HG02885 (cell line): ENCODE measurements at regions not wholly inside any gene's neighbourhood (a gene's known extent, or its start where the extent isn't known, plus 50 kb on each side); places are given as distances from the start of the nearest gene placed in this dataset.
"Not testable (repeated sequence)": the region's sequence is repeated elsewhere in the genome, so short reads cannot be mapped to it uniquely, and the experiment has no call there.

Source experiments
- ATAC-seq: cut with Tn5 transposase; IDR thresholded peaks from one replicate; pipeline ENCODE4 v1.9.1; 2021; ENCODE audit warnings: mild to moderate bottlenecking; ENCODE audit not compliant: unreplicated experiment, poor library complexity

GRCh38 chr11:11220786-11221185, 132.3 kb downstream of the CSNK2A3 start:
- ATAC-seq, result no peak

- ATAC-seq, result no peak
Measured at GRCh38 chr11:11218629-11218986, 134.4 kb downstream of the CSNK2A3 start.

DNA sequence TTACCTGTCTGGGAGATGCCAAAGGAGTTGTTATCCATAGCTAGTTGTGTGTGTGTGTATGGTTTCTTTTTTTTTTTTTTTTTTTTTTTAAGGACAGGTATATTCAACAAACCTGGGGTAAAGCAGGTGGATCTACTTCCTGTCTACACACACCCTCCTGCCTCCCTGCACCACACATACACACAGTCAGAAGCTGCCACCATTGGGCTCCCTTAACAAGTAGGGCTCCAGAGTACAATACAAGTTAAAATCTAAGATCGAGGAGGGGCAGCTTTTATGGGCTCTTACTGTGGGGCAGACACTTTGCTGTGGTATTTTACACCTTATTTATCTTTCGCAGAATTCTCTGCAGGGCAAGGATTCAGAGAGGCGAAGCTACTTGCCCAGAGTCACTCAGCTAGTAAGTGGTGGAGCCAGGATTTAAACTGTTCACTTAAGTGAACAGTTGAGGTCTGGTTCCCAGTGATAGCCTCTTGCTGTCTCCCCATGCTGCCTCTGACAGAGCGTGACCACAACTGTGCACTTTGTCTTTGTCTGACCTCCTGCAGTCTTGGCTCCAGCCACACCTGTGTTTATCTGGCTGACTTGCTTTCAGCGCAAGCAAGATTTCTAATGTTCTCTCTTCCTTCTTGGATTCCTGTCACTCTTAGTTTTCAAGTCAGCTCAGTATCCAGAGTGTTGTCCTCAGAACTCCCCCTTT, 135.0 kb downstream of the CSNK2A3 start:
- no peak for ATAC-seq

DNA sequence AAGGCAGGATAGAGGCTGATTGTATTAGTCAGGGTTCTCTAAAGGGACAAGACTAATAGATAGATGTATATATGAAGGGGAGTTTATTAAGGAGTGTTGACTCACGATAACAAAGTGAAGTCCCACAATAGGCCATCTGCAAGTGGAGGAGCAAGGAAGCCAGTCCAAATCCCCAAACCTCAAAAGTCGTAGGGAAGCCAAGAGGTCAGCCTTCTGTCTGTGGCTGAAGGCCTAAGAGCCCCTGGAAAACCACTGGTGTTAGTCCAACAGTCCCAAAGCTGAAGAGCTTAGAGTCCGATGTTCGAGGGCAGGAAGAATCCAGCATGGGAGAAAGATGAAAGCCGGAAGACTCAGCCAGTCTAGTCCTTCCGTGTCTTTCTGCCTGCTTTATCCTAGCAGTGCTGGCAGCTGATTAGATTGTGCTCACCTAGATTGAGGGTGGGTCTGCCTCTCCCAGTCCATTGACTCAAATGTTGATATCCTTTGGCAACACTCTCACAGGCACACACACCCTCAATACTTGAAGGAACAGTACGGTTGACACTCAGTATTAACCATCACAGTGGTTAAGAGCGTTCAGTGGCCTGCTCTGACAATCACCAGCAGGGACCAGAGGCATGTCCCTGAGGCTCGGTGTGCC, 135.6 kb downstream of the CSNK2A3 start:
- no peak for ATAC-seq

DNA sequence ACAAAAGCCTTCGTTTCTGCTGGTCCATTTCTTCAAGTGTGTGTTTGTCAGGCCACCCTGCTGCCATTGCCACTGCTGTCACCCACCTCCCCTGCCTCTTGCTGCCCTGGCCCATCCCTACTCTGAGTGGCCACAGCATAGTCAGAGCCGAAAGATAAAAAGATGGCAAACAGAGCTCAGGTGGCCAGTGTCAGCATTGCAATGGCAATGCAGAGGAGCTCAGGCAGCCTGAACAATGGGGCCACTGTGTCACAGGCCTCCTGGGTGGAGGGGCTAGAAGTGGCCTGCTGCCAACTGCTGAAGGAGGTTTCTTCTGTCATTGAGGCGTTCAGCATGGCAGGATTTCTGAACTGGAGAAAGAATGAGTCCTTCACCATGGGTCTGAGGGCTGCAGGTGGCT, 137.1 kb downstream of the CSNK2A3 start:
- ATAC-seq, result no peak

- no peak for ATAC-seq
Measured at GRCh38 chr11:11215058-11215815, 137.8 kb downstream of the CSNK2A3 start.

DNA sequence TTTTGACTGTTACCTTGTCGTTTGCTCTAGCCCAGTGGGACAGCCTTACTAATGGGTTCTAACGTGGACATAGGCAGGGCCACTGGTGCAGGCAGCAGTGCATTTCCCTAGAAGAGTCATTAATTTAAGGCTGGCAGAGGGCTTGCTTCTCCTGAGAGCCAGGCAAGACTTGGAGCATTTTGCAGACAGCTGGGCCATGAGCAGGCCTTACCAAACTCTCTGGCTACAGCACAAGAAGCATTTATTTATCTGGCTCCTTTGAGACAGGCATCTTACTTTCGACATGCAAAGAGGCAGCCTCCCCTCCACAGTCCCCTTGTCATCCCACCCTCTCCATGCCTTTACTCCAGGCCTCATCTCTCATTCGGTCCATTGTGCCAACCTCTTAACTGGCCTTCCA, 139.9 kb downstream of the CSNK2A3 start:
- no peak for ATAC-seq

DNA sequence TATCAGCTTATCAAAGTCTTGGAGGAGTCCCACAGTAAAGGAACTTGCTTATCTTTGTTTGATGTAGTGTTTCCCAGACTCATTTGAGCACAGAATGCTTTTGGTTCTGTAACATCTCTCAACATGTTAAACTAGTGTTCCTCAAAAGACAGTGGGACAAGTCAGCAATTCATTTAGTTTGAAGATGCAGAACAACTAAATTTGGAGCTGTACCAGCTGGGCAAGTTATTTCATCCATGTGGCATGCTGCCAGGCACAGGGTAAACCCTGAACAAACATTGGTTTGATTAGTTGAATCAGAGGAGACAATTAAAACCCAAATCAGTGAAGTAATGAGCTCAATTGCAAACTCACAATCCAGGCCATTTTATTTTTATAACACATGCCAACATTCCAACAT, 141.2 kb downstream of the CSNK2A3 start:
- ATAC-seq, result no peak

DNA sequence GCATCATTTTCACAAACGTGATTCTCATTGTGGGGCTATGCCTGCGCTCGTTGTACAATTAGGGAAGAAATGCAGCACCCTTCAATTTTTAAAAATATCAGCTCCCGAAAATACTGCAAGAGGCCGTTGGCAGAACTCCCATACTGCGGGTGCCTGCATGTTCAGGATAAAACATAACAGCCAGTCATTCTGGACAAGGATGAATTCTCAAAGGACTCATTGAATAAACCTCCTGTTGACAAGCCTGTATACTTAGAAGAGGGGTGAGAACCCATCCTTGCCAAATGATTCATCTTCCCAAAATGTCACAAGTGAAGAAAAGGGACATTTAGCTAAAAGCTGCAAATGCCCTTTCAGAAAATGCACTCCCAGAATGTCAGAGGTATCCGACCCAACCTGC, 141.9 kb downstream of the CSNK2A3 start:
- ATAC-seq, result no peak

GRCh38 chr11:11210446-11210845, 142.6 kb downstream of the CSNK2A3 start:
- no peak for ATAC-seq

- no peak for ATAC-seq
Measured at GRCh38 chr11:11209967-11210366, 143.1 kb downstream of the CSNK2A3 start.

DNA sequence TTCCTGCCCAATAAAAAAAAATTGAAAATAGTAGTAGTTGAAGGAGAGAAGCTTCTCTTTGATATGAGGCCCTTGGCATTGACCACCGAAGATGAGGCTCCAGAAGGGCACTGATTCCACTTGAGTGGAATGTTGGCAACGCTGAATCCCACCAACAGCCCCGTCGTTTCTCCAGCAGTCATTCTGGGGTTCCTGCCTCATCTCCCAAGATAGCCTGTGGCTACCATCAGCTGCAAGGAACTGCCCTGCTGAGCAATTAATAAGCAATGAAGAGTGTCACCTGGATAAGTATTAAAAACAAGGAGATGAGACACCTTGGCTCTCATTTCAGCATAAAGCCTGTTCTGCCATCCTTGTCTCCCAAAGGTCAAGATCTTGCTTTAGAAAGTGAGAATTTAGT, 144.1 kb downstream of the CSNK2A3 start:
- no peak for ATAC-seq

- ATAC-seq, result no peak
Measured at GRCh38 chr11:11207428-11207827, 145.6 kb downstream of the CSNK2A3 start.

GRCh38 chr11:11206484-11206883, 146.6 kb downstream of the CSNK2A3 start:
- ATAC-seq, result no peak

GRCh38 chr11:11202885-11203284, 150.2 kb downstream of the CSNK2A3 start:
- no peak for ATAC-seq

GRCh38 chr11:11201302-11201701, 151.7 kb downstream of the CSNK2A3 start:
- ATAC-seq, result not testable (repeated sequence)

DNA sequence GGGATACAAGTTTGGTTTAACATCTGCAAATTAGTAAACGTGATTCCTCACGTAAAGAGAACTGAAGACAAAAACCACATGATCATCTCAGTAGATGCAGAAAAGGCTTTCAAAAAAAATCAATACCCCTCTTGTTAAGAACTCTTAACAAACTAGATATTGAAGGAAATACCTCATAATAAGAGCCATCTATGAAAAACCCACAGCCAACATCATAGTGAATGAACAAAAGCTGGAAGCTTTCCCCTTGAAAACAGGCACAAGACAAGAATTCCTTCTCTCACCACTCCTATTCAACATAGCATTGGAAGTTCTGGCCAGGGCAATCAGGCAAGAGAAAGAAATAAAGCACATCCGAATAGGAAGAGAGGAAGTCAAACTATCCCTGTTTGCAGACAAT, 160.5 kb downstream of the CSNK2A3 start:
- no peak for ATAC-seq

GRCh38 chr11:11189506-11189905, 163.5 kb downstream of the CSNK2A3 start:
- ATAC-seq, result no peak

GRCh38 chr11:11186249-11186648, 166.8 kb downstream of the CSNK2A3 start:
- ATAC-seq, result peak; percentile 51

- no peak for ATAC-seq
Measured at GRCh38 chr11:11182261-11182660, 170.8 kb downstream of the CSNK2A3 start.
